GM18870 (cell line): ENCODE measurements at regions not wholly inside any gene's neighbourhood (a gene's known extent, or its start where the extent isn't known, plus 50 kb on each side); places are given as distances from the start of the nearest gene placed in this dataset.

Source experiments
- ATAC-seq: cut with Tn5 transposase; IDR thresholded peaks from one replicate; pipeline ENCODE4 v1.9.1; 2021; ENCODE audit warnings: moderate library complexity; ENCODE audit not compliant: unreplicated experiment

DNA sequence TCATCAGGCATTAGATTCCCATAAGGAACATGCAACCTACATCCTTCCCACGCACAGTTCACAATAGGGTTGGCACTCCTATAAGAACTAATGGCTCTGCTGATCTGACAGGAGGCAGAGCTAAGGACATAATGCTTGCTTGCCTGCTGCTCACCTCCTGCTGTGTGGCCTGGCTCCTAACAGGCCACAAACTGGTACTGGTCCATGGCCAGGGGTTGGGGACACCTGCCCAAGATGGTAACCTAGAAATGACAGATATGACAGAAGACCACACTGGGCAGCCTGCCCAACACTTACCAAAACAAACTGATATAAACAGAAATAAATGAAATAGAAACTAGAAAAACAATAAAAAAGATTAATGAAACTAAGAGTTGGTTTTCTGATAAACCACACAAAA, 325.6 kb downstream of the SEC23A start:
- ATAC-seq: no peak

DNA sequence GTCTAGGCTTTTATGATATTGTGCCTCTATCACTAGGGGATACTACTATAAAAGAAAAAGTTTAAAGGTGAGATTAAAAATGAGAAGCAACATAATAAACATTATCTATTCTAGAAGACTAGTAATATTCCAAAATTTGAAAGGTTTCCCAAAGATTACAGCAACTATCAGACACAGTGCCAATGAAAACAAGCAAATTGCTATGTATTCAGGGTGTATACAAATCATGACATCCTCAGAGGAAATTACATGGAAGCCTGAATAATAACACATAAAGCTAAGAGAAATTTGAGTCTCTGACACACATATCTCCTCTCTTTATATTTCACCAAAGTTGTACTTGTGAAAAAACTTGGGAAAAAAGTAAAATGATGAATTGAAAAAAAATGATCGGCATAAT, 327.0 kb downstream of the SEC23A start:
- no peak for ATAC-seq

DNA sequence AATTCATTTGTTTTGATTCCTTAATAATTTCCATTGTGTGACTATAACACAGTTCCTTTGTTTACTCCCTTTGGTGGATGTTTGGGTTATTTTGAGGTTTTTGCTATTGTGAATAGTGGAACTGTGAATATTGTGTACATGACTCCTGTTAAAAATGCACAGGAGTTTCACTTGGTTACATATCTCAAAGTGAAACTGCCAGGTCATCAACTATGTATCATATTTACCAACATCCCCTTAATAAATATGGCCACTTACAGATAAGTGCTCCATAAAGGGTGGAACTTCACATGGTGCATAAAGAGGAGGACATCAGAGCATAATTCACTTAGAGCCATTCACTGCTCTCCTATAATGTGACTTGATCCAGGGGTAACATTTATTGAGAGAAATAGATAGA, 328.9 kb downstream of the SEC23A start:
- ATAC-seq: no peak

DNA sequence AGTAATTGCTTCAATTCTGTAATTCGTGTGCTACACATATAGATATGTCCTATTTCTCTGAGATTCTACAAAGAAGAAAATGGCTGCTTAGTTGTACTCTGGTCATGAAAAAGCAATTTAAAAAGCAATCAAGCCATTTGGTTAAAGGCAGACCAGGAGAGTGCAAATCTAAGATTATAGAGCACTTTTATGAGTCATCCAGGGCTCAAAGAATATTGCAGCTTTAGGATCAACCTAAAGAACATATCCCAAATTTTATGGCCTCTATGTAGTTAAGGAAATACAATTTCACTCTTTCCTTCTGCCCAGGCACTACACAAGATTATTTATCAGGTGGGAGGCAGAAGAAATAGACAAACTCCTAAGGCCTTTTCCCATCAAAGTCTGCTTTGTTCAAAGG, 332.8 kb downstream of the SEC23A start:
- no peak for ATAC-seq

DNA sequence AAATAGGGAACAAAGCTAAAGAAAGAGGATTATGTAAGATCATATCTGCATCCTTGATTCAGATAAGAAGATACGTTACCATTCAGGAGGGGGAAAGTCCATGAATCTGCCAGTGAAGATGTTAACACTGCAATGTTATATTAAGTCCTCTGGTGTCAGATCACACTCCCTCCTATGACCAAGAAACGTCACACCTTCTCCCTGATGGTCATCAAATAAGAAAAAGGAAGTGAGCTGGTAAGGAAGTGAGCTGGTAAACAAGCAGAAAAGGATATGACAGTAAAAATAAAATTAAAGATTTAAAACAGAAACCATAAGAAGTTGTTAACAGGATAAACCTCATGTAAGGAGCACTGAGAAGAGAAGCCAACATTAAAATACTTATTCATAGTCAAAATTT, 340.2 kb downstream of the SEC23A start:
- ATAC-seq: no peak

GRCh38 chr14:38762426-38762825, 340.6 kb downstream of the SEC23A start:
- no peak for ATAC-seq

GRCh38 chr14:38761033-38761432, 342.0 kb downstream of the SEC23A start:
- no peak for ATAC-seq

DNA sequence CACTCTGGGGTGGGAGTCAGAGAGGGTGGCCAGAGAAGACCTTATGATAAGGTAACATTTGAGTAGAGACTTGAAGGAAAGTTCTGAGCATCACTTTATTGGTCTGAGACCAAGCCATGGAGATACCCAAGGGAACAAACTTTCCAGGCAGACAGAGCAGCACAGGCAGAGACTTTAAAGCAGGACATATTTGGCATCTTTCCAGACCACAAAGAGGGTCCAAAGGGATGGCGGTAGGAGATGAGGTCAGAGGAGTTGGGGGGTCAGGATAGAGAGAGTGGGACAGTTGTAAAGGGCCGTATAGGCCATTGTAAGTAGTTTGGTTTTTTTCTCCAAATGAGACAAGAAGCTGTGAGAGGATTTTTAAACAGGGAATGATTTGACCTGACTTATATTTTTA, 344.4 kb downstream of the SEC23A start:
- ATAC-seq: no peak

- ATAC-seq: no peak
Measured at GRCh38 chr14:38755036-38755435, 348.0 kb downstream of the SEC23A start.

DNA sequence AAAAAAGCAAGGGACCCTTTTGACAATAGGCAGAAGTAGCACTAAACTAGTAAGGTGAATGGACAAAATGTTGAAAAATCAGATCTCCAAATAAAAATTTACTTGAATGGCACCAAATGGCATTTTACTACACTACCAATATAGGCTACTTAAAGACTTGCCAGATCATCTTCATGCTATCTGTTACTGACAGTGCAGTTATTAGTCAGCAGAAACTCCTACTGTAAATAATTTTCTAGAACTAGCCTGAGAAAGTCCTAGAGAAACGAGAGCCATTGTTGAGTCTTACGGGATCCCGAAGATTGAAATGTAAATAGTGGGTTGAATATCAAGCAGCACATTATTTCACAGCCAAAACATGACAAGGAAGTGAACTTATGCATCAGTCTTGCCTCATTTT, 350.3 kb downstream of the SEC23A start:
- ATAC-seq: no peak

- no peak for ATAC-seq
Measured at GRCh38 chr14:38752341-38752740, 350.7 kb downstream of the SEC23A start.

DNA sequence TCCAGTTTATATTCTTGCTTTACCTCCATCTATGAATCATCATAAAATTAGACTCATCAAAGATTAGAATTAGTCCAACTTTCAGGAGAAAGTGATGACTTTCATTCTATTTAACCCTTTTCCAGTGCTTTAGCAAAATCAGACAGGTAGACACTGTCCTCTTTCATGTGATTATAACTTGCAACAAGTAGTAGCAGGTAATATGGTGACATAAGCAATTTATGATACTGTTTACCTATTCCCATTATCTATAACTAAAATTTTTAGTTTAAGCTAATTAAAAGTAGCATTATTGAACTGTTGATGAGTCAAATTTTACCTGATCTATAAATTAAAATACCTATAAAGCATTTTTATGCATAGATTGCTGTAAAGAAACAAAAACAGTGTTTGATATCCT, 351.6 kb downstream of the SEC23A start:
- ATAC-seq: no peak

GRCh38 chr14:38749936-38750335, 353.1 kb downstream of the SEC23A start:
- no peak for ATAC-seq

- no peak for ATAC-seq
Measured at GRCh38 chr14:38745861-38746260, 357.2 kb downstream of the SEC23A start.

DNA sequence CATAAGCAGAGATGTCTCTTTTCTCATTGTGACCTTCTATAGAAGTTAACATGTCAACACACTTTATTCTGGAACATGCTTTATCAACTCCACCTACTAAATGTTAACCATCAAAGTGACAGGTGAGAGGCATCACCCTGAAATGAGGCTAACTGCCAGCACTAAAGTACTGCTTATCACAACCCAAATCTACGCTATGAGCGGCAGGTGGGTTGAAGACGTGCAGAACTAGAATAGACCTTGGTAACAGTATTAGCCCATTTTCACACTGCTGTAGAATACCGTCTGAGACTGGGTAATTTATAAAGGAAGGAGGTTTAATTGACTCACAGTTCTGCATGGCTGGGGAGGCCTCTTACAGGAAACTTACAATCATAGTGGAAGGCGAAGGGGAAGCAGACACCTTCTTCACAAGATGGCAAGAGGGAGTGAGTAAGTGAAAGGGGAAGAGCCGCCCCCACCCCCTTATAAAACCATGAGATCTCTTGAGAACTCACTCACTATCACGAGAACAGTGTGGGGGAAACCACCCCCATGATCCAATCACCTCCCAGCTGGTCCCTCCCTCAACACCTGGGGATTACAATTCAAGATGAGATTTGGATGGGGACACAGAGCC, 359.0 kb downstream of the SEC23A start:
- ATAC-seq: no peak

DNA sequence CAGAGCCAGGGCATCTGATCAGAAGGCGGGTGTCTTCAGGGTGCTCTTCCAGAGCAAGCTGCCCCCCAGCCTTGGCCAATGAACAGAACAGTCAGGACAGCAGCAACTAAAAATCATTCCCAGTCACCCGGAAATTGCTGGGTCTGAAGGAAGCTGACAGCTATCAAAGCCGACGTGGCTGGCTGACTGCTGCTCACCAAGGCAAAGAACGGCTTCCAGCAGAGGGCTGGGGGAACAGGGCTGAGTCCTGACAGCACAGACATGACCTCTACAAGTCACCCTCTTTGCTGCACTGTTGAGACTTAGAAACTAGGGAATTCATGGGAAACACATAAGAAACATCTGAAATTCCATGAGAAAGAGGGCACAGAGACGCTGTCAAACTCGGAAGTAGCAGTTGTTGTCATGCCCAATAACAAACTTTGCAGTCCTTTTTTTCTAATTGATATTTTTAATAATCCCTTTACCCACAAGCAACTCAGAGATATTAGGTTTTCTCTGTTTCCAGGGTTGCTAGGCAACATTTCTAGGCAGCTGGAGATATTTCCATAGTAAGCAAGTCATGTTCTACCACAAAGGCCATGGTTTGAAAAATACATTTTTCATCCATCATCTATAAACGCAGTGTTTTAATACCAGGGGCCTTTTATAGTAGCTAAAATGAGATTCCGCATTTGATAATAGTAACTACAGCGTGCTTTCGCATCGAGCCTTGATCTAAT, 365.2 kb downstream of the SEC23A start:
- ATAC-seq: no peak

DNA sequence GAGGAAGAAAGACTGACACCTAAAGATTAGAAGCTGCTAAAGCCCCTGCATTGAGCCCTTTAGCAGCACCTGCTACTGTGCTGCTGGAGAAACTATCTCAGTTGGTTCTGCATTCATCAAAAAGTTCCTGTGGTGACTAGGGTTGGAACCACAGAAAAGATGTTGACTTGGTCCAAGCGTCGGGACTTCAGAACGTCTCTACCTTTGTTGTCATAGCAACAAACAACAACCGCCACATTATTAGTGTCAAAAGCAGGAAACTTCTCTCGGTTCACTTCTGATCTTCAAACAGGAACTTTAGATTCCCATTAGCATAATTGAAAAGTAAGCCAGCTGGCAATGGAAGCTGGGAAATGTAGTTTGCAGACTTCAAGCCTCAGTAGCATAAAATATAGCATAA, 368.0 kb downstream of the SEC23A start:
- ATAC-seq: no peak

DNA sequence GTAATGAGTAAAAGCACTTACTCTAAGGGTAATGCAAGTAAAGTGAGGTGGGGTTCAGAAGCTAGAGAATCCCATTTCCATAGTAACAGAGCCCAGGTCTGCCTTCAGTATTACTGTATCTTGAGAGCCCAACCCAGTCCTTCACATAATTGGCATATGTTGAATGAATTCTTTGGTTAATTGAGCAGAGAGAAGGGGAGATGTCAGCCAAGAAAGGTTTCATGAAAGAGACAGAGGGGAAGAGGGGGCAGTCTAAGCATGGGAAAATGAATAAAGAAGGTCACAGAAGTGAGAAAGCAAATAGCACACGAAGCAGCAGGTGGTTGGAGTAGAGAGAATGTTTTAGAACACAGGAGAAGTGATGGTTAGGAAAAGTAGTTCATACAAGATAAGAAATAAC, 371.1 kb downstream of the SEC23A start:
- no peak for ATAC-seq

DNA sequence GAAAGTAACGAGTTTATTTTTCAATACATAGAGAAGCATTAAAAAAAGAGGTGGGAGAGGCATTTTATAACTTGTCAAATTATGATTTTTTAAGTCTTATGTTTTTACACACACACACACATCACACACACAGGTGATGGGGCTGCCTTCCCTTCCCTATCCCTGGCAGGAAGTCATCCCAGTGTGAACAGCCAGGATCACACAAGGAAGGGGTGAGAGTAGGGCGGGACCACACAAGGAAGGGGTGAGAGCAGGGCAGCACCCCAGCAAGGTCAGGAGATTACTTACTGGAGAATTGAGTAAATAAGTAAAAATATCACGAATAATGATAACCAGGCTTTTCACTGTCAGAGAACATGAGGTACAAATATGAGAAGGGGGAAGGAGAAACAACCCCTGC, 372.6 kb downstream of the SEC23A start:
- ATAC-seq: no peak

DNA sequence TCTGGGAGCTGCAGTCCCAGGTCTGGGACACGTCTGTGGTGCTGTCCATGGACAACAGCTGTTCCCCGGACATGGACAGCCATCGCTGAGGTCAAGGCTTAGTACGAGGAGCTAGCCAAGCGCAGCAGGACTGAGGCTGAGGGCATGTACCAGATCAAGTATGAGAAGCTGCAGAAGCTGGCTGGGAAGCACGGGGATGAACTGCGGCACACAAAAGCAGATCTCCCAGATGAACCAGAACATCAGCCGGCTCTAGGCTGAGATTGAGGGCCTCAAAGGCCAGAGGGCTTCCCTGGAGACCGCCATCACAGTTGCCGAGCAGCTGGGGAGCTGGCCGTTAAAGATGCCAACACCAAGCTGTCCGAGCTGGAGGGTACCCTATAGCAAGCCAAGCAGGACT, 375.3 kb downstream of the SEC23A start:
- ATAC-seq: no peak

- no peak for ATAC-seq
Measured at GRCh38 chr14:38724621-38725020, 378.4 kb downstream of the SEC23A start.

DNA sequence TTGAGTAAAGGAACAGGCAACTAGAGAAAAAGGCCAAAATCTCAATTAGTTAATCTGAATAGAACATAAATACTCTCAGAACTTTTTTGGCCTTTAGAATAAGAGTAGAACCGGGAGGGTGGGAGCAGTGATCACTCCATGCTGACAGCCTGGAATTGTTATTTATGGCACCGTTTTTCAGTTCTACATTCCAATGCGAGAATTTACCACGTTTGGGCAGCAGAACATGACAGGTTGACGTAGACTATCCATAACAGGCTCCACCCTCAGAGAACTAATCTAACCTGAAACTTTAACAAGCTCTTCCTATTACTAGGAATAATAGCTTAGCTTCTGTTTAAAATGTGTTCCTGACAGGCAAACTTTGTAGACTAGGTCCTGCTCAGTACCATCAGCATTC, 379.1 kb downstream of the SEC23A start:
- ATAC-seq: no peak

- ATAC-seq: no peak
Measured at GRCh38 chr14:38723277-38723676, 379.8 kb downstream of the SEC23A start.
